ENCODE measurements at regions not wholly inside any gene's neighbourhood (a gene's known extent, or its start where the extent isn't known, plus 50 kb on each side); places are given as distances from the start of the nearest gene placed in this dataset.

GRCh38 chr14:53786045-53786444 lies 170.6 kb downstream of the BMP4 start:
- H3K27ac ChIP-seq, result no peak overlapping the region
- no peaks in the 10 kb centered on the region for H3K4me1 ChIP-seq (ENCODE audit: insufficient read depth)
- DNase-seq, result no peak
- no peaks in the 10 kb centered on the region for H3K27me3 ChIP-seq
- TF ChIP-seq POLR2A (IDR thresholded peaks at IDR 0.05), result no peak
- no peak for TF ChIP-seq EP300 (IDR thresholded peaks at IDR 0.05)
- no peak for TF ChIP-seq CTCF (IDR thresholded peaks at IDR 0.05)
- H3K36me3 ChIP-seq, result no peaks in the 10 kb centered on the region
- intact Hi-C loops (cut with DNase I), result no loop called here
- H3K4me3 ChIP-seq, result no peak overlapping the region
- no peaks in the 10 kb centered on the region for H3K9me3 ChIP-seq

- Histone ChIP-seq H3K9me3 (no peaks in the 10 kb centered on the region), H3K27me3 (no peaks in the 10 kb centered on the region), H3K4me1 (ENCODE audit: insufficient read depth) (no peaks in the 10 kb centered on the region), H3K4me3 (no peak overlapping the region), H3K36me3 (no peaks in the 10 kb centered on the region), H3K27ac (no peak overlapping the region)
- intact Hi-C loops (cut with DNase I), result no loop called here
- DNase-seq, result no peak
- TF ChIP-seq EP300 (IDR thresholded peaks at IDR 0.05) (no peak), POLR2A (IDR thresholded peaks at IDR 0.05) (no peak), CTCF (IDR thresholded peaks at IDR 0.05) (no peak)
- 93 to 97% (median 95%) methylated on average over 3 of the region's 3 CpGs for whole genome bisulfite sequencing, 3 donors
Measured at GRCh38 chr14:53784688-53785087, 171.9 kb downstream of the BMP4 start.

GRCh38 chr14:53783256-53783655 lies 173.4 kb downstream of the BMP4 start:
- no peaks in the 10 kb centered on the region for H3K36me3 ChIP-seq
- no peak for TF ChIP-seq CTCF (IDR thresholded peaks at IDR 0.05)
- no peak for TF ChIP-seq POLR2A (IDR thresholded peaks at IDR 0.05)
- TF ChIP-seq EP300 (IDR thresholded peaks at IDR 0.05), result no peak
- H3K27ac ChIP-seq, result no peak overlapping the region
- H3K27me3 ChIP-seq, result no peaks in the 10 kb centered on the region
- no peak for DNase-seq
- intact Hi-C loops (cut with DNase I), result no loop called here
- H3K9me3 ChIP-seq, result no peaks in the 10 kb centered on the region
- no peak overlapping the region for H3K4me3 ChIP-seq
- H3K4me1 ChIP-seq (ENCODE audit: insufficient read depth), result no peaks in the 10 kb centered on the region

GRCh38 chr14:53780051-53780555 lies 176.5 kb downstream of the BMP4 start:
- no peaks in the 10 kb centered on the region for H3K9me3 ChIP-seq
- no peak overlapping the region for H3K4me3 ChIP-seq
- H3K27ac ChIP-seq, result no peak overlapping the region
- H3K36me3 ChIP-seq, result no peaks in the 10 kb centered on the region
- no peak for DNase-seq
- intact Hi-C loops (cut with DNase I), result no loop called here
- no peaks in the 10 kb centered on the region for H3K4me1 ChIP-seq (ENCODE audit: insufficient read depth)
- TF ChIP-seq POLR2A (IDR thresholded peaks at IDR 0.05), result no peak
- no peak for TF ChIP-seq EP300 (IDR thresholded peaks at IDR 0.05)
- TF ChIP-seq CTCF (IDR thresholded peaks at IDR 0.05), result no peak
- 93 to 95% (median 95%) methylated on average over 7 of the region's 7 CpGs for WGBS, 3 donors
- H3K27me3 ChIP-seq, result no peaks in the 10 kb centered on the region

- H3K27ac ChIP-seq, result no peak overlapping the region
- no peaks in the 10 kb centered on the region for H3K4me1 ChIP-seq (ENCODE audit: insufficient read depth)
- DNase-seq, result no peak
- intact Hi-C loops (cut with DNase I), result no loop called here
- TF ChIP-seq POLR2A (IDR thresholded peaks at IDR 0.05) (no peak), EP300 (IDR thresholded peaks at IDR 0.05) (no peak), CTCF (IDR thresholded peaks at IDR 0.05) (no peak)
- no peak overlapping the region for H3K4me3 ChIP-seq
- no peaks in the 10 kb centered on the region for H3K36me3 ChIP-seq
- WGBS, 3 donors, result 74 to 81% (median 78%) methylated on average over 2 of the region's 2 CpGs
- H3K27me3 ChIP-seq, result no peaks in the 10 kb centered on the region
- H3K9me3 ChIP-seq, result no peaks in the 10 kb centered on the region
Measured at GRCh38 chr14:53779301-53779700, 177.3 kb downstream of the BMP4 start.

All from ovary (tissue), 7 donors.